GM12891 (cell line): ENCODE measurements at regions not wholly inside any gene's neighbourhood (a gene's known extent, or its start where the extent isn't known, plus 50 kb on each side); places are given as distances from the start of the nearest gene placed in this dataset.

ENCODE experiments used
- PAX5 ChIP-seq: IDR thresholded peaks from 2 replicates; pipeline ENCODE4 v1.6.1; 2011; ENCODE audit warnings: low read length, moderate library complexity, mild to moderate bottlenecking; ENCODE audit not compliant: insufficient read depth, severe bottlenecking
- POLR2A ChIP-seq: IDR thresholded peaks from 2 replicates; pipeline ENCODE4 v1.6.1; 2011; ENCODE audit warnings: low read depth, low read length, control low read depth
- POLR2AphosphoS5 ChIP-seq: IDR thresholded peaks from 2 replicates; pipeline ENCODE4 v1.6.1; 2011; ENCODE audit warnings: low read depth, low read length, control low read depth
- POU2F2 ChIP-seq: IDR thresholded peaks from 2 replicates; pipeline ENCODE4 v1.6.1; 2011; ENCODE audit warnings: low read depth, mild to moderate bottlenecking, control low read depth, low read length, moderate library complexity
- SPI1 ChIP-seq: IDR thresholded peaks from 2 replicates; pipeline ENCODE4 v1.6.1; 2011; ENCODE audit warnings: low read depth, low read length, control low read depth
- TAF1 ChIP-seq: IDR thresholded peaks from 2 replicates; pipeline ENCODE4 v1.6.1; 2011; ENCODE audit warnings: low read depth, low read length, control low read depth

- TF ChIP-seq TAF1 (no peak), POLR2A (no peak), SPI1 (no peak), POLR2AphosphoS5 (no peak), PAX5 (no peak), POU2F2 (no peak)
Observed at GRCh38 chr7:50221028-50221427, 83.5 kb upstream of the IKZF1 start.
